HL-60 (cell line): ENCODE measurements at regions not wholly inside any gene's neighbourhood (a gene's known extent, or its start where the extent isn't known, plus 50 kb on each side); places are given as distances from the start of the nearest gene placed in this dataset.

Source experiments
- POLR2AphosphoS5 ChIP-seq: IDR thresholded peaks from 2 replicates; pipeline ENCODE4 v1.6.1; 2012; ENCODE audit warnings: low read depth
- REST ChIP-seq: IDR thresholded peaks from 2 replicates; pipeline ENCODE4 v1.6.1; 2012; ENCODE audit warnings: low read depth; ENCODE audit not compliant: insufficient replicate concordance
- SPI1 ChIP-seq: IDR thresholded peaks from 2 replicates; pipeline ENCODE4 v1.6.1; 2012; ENCODE audit warnings: low read depth, mild to moderate bottlenecking, borderline replicate concordance
- TF ChIP-seq, protein P1 (sequence below): IDR thresholded peaks from one replicate; pipeline ENCODE4 v1.5.1; 2011; ENCODE audit warnings: low read length, control low read depth, inconsistent platforms; ENCODE audit not compliant: insufficient read depth

- TF ChIP-seq, protein P1, sequence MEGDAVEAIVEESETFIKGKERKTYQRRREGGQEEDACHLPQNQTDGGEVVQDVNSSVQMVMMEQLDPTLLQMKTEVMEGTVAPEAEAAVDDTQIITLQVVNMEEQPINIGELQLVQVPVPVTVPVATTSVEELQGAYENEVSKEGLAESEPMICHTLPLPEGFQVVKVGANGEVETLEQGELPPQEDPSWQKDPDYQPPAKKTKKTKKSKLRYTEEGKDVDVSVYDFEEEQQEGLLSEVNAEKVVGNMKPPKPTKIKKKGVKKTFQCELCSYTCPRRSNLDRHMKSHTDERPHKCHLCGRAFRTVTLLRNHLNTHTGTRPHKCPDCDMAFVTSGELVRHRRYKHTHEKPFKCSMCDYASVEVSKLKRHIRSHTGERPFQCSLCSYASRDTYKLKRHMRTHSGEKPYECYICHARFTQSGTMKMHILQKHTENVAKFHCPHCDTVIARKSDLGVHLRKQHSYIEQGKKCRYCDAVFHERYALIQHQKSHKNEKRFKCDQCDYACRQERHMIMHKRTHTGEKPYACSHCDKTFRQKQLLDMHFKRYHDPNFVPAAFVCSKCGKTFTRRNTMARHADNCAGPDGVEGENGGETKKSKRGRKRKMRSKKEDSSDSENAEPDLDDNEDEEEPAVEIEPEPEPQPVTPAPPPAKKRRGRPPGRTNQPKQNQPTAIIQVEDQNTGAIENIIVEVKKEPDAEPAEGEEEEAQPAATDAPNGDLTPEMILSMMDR = no peak
- TF ChIP-seq POLR2AphosphoS5 (no peak), REST (no peak), SPI1 (no peak)
Measured at GRCh38 chr5:74426506-74426905, 214.0 kb downstream of the ENC1 start.
